ACC112 (cell line): ENCODE measurements at regions not wholly inside any gene's neighbourhood (a gene's known extent, or its start where the extent isn't known, plus 50 kb on each side); places are given as distances from the start of the nearest gene placed in this dataset.

Experiments
- H2AFZ ChIP-seq: fragments of 200-600 bp; sonication (generic); one replicate; pipeline ENCODE4 v1.6.0; 2017; ENCODE audit warnings: antibody characterized with exemption, low read length; ENCODE audit not compliant: unreplicated experiment
- H3K27ac ChIP-seq: fragments of 200-600 bp; sonication (generic); 2 replicates; pipeline ENCODE4 v1.5.1; 2014; ENCODE audit warnings: low read depth, mild to moderate bottlenecking, antibody characterized with exemption, low read length, moderate library complexity
- H3K27me3 ChIP-seq: fragments of 200-600 bp; sonication (generic); 2 replicates; pipeline ENCODE4 v1.6.1; 2014; ENCODE audit warnings: mild to moderate bottlenecking, antibody characterized with exemption, low read length, moderate library complexity, mixed read lengths; ENCODE audit not compliant: insufficient read depth
- H3K36me3 ChIP-seq: fragments of 200-600 bp; sonication (generic); 2 replicates; pipeline ENCODE4 v1.6.1; 2016; ENCODE audit warnings: mild to moderate bottlenecking, antibody characterized with exemption, low read length, moderate library complexity, mixed read lengths; ENCODE audit not compliant: insufficient read depth
- H3K4me1 ChIP-seq: fragments of 200-600 bp; sonication (generic); one replicate; pipeline ENCODE4 v1.6.1; 2016; ENCODE audit warnings: low read length, mixed read lengths; ENCODE audit not compliant: insufficient read depth, unreplicated experiment, control insufficient read depth
- H3K4me3 ChIP-seq: fragments of 200-600 bp; sonication (generic); 2 replicates; pipeline ENCODE4 v1.5.1; 2014; ENCODE audit warnings: mild to moderate bottlenecking, low read depth, low read length
- H3K79me2 ChIP-seq: fragments of 200-600 bp; sonication (generic); one replicate; pipeline ENCODE4 v1.6.0; 2016; ENCODE audit warnings: low read length; ENCODE audit not compliant: control insufficient read depth, unreplicated experiment, insufficient read depth

GRCh38 chr2:180370511-180371205, 363.6 kb upstream of the CWC22 start:
- no peaks in the 10 kb centered on the region for H3K36me3 ChIP-seq
- H2AFZ ChIP-seq = no peak overlapping the region
- H3K27ac ChIP-seq = no peak overlapping the region
- H3K79me2 ChIP-seq = no peaks in the 10 kb centered on the region
- no peak overlapping the region for H3K4me3 ChIP-seq
- no peaks in the 10 kb centered on the region for H3K4me1 ChIP-seq
- H3K27me3 ChIP-seq = no peaks in the 10 kb centered on the region

DNA sequence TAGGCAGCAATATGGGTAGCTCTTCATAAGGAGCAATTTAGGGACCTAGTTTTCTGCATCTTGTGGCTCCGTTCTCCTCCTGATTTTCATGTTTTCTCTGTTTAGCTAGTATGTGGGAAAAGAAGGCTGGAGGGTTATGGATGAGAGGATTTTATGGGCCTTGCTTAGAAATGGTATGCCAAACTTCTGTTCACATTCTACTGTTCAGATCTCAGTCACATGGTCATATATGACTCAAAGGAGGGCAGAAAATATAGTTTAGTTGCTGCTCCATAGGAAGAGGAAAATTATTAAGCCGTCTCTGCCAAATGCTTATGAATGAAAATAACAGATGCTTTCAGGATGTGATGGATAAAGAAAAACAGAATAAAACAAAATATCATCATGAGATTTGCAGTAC, 361.8 kb upstream of the CWC22 start:
- H3K27me3 ChIP-seq = no peaks in the 10 kb centered on the region
- no peak overlapping the region for H3K27ac ChIP-seq
- H3K4me1 ChIP-seq = no peaks in the 10 kb centered on the region
- no peak overlapping the region for H3K4me3 ChIP-seq
- no peaks in the 10 kb centered on the region for H3K36me3 ChIP-seq
- no peak overlapping the region for H2AFZ ChIP-seq
- H3K79me2 ChIP-seq = no peaks in the 10 kb centered on the region

DNA sequence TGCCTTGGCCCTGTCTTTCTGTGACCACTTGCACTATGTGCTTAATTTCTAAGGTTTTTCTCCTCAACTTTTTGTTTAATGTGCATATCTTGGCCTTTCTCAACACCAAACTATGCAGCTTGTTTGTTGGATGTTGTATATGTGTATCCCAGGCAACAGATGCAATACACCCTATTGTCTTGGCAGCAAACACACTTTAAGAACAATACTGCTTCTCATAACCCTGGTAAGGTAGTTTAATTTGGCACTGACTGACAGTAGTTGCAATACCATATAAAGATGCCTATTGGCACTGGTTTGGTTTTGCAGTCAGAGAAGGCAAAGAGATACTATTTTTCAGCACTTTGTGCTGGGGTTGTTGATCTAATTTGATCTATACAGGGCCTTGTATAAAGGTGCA, 360.7 kb upstream of the CWC22 start:
- Histone ChIP-seq H3K27ac (no peak overlapping the region), H2AFZ (no peak overlapping the region), H3K79me2 (no peaks in the 10 kb centered on the region), H3K4me3 (no peak overlapping the region), H3K4me1 (no peaks in the 10 kb centered on the region), H3K27me3 (no peaks in the 10 kb centered on the region), H3K36me3 (no peaks in the 10 kb centered on the region)

- H3K79me2 ChIP-seq = no peaks in the 10 kb centered on the region
- H3K36me3 ChIP-seq = no peaks in the 10 kb centered on the region
- H3K4me1 ChIP-seq = no peaks in the 10 kb centered on the region
- no peak overlapping the region for H2AFZ ChIP-seq
- H3K27me3 ChIP-seq = no peaks in the 10 kb centered on the region
- no peak overlapping the region for H3K27ac ChIP-seq
- no peak overlapping the region for H3K4me3 ChIP-seq
Measured at GRCh38 chr2:180366481-180366880, 359.4 kb upstream of the CWC22 start.

DNA sequence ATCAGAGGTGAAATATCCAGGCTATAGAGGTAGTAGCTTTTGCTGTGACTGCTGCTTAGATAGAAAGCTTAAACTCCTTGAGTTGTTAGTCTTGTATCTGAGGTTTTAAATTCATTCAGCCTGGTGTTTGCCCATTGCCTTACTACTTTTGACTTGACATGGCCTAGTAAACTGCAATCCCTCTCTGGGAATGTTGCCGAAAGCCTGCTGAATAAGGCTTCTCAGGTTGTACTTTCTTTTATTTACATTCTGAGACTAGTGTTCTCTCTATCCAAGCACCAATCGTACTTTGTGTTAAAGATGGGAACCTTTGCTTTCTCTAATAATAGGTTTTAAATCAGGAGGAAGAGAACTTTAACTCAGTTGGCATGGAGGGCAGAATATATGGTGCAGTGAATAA, 357.6 kb upstream of the CWC22 start:
- H3K27me3 ChIP-seq = no peaks in the 10 kb centered on the region
- no peaks in the 10 kb centered on the region for H3K36me3 ChIP-seq
- H3K79me2 ChIP-seq = no peaks in the 10 kb centered on the region
- no peak overlapping the region for H3K27ac ChIP-seq
- H3K4me3 ChIP-seq = no peak overlapping the region
- no peak overlapping the region for H2AFZ ChIP-seq
- no peaks in the 10 kb centered on the region for H3K4me1 ChIP-seq

- Histone ChIP-seq H3K27me3 (no peaks in the 10 kb centered on the region), H3K79me2 (no peaks in the 10 kb centered on the region), H3K4me1 (no peaks in the 10 kb centered on the region), H3K27ac (no peak overlapping the region), H3K36me3 (no peaks in the 10 kb centered on the region), H3K4me3 (no peak overlapping the region), H2AFZ (no peak overlapping the region)
Measured at GRCh38 chr2:180360283-180360618, 353.2 kb upstream of the CWC22 start.

- H3K4me1 ChIP-seq = no peaks in the 10 kb centered on the region
- no peak overlapping the region for H3K4me3 ChIP-seq
- no peak overlapping the region for H2AFZ ChIP-seq
- H3K79me2 ChIP-seq = no peaks in the 10 kb centered on the region
- H3K27me3 ChIP-seq = no peaks in the 10 kb centered on the region
- no peaks in the 10 kb centered on the region for H3K36me3 ChIP-seq
- H3K27ac ChIP-seq = no peak overlapping the region
Measured at GRCh38 chr2:180359522-180360282, 352.6 kb upstream of the CWC22 start.

DNA sequence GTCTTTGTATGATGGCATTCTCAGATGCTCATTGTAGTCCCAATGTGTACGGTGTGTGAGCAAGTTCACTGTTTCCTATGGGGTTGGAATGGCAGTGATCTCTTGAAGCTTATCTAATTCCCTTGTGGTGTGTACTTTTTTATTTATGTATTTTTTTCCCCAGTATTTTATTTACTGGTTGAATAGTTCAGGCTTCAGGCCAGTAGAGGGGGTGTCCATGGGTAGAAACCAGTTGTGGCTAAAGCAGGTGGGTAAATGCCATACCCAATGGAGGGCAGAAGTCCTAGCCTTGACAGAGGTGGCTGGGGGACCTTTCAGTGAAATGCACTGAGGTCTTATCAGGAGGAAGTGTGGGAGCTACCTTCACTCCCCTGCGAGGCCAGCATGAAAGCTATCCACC, 351.4 kb upstream of the CWC22 start:
- Histone ChIP-seq H3K36me3 (no peaks in the 10 kb centered on the region), H3K4me3 (no peak overlapping the region), H2AFZ (no peak overlapping the region), H3K27me3 (no peaks in the 10 kb centered on the region), H3K79me2 (no peaks in the 10 kb centered on the region), H3K4me1 (no peaks in the 10 kb centered on the region), H3K27ac (no peak overlapping the region)

DNA sequence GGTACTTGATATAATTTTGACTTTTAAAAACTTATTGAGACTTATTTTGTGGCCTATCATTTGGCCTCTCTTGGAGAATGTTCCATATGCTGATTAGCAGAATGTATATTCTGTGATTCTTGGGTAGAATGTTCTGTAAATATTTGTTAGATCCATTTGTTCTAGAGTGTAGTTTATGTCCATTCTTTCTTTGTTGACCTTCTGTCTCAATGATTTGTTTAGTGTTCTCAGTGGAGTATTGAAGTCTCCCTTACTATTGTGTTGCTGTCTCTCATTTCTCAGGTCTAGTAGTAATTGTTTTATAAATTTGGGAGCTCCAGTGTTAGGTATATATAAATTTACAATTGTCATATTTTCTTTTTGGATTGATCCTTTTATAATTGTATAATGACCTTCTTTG, 349.6 kb upstream of the CWC22 start:
- Histone ChIP-seq H3K36me3 (no peaks in the 10 kb centered on the region), H3K27ac (no peak overlapping the region), H3K27me3 (no peaks in the 10 kb centered on the region), H3K4me1 (no peaks in the 10 kb centered on the region), H3K4me3 (no peak overlapping the region), H2AFZ (no peak overlapping the region), H3K79me2 (no peaks in the 10 kb centered on the region)

GRCh38 chr2:180352620-180353019, 345.5 kb upstream of the CWC22 start:
- Histone ChIP-seq H3K27ac (no peak overlapping the region), H3K36me3 (no peaks in the 10 kb centered on the region), H3K27me3 (no peaks in the 10 kb centered on the region), H3K4me3 (no peak overlapping the region), H3K4me1 (no peaks in the 10 kb centered on the region), H3K79me2 (no peaks in the 10 kb centered on the region), H2AFZ (no peak overlapping the region)

- Histone ChIP-seq H3K4me1 (no peaks in the 10 kb centered on the region), H3K4me3 (no peak overlapping the region), H3K36me3 (no peaks in the 10 kb centered on the region), H3K27ac (no peak overlapping the region), H3K27me3 (no peaks in the 10 kb centered on the region), H3K79me2 (no peaks in the 10 kb centered on the region), H2AFZ (no peak overlapping the region)
Measured at GRCh38 chr2:180349809-180350208, 342.7 kb upstream of the CWC22 start.
